ENCODE measurements at regions not wholly inside any gene's neighbourhood (a gene's known extent, or its start where the extent isn't known, plus 50 kb on each side); places are given as distances from the start of the nearest gene placed in this dataset.

DNA sequence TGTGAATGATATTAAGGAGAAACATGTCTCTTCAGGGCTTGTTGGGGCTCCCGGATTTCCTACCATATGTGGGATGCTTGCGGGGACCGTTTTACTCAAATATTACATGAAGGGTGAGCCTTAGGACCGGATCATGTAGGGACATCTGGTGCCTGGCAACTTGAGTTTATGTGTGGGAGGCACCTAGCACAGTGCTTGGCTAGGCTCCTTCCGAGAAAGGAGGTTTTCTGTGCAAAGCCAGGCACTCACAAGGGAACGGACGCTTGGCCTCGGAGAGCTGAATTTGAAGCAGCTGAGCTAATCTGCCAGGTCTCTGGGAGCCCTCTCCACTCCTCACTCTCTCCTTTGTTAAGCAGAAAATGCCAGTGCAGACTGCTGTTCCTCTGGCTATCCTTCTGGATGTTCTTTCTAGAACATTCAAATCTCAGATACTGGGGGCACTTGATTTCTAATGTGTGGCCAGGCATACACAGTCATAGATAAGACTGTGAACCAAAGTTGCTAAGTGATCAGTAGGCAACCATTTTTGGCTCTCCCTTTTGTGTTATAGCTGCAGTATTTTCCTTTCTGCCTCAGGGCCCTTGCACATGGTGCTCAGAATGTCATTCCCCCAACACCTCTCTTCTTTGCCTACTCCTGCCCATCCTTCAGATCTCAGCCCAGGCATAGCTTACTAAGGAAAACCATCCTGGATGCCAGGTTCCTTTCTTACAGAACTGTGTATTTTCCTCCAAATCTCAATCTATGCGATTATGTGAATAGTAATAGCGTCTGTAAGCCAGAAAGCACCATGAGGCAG is 216.6 kb upstream of the CSF3R start:
- no peak overlapping the region for H3K27ac ChIP-seq (ENCODE audit: low read length)
- no peak overlapping the region for H3K9ac ChIP-seq (ENCODE audit: low read depth, low read length)
- H3K9me3 ChIP-seq (ENCODE audit: insufficient read depth, low read depth, low read length): no peaks in the 10 kb centered on the region
- H3K4me1 ChIP-seq (ENCODE audit: insufficient read depth, low read length): no peaks in the 10 kb centered on the region; the same call in 1 of the 2 replicates
- H3K27me3 ChIP-seq (ENCODE audit: insufficient read depth, low read length): peaks cover 15% of the 10 kb centered on the region; the same call in 1 of the 2 replicates
- no peaks in the 10 kb centered on the region for H3K36me3 ChIP-seq (ENCODE audit: insufficient read depth, low read depth, low read length)
- H3K4me3 ChIP-seq (ENCODE audit: low read length): no peak overlapping the region

- Histone ChIP-seq H3K9me3 (ENCODE audit: insufficient read depth, low read depth, low read length) (no peaks in the 10 kb centered on the region), H3K36me3 (ENCODE audit: insufficient read depth, low read depth, low read length) (no peaks in the 10 kb centered on the region), H3K9ac (ENCODE audit: low read depth, low read length) (no peak overlapping the region), H3K4me1 (ENCODE audit: insufficient read depth, low read length) (no peaks in the 10 kb centered on the region), H3K4me3 (ENCODE audit: low read length) (no peak overlapping the region), H3K27ac (ENCODE audit: low read length) (no peak overlapping the region), H3K27me3 (ENCODE audit: insufficient read depth, low read length) (peaks cover 8% of the 10 kb centered on the region; the same call in 1 of the 2 replicates)
Observed at GRCh38 chr1:36697836-36698605, 215.3 kb upstream of the CSF3R start.

GRCh38 chr1:36696261-36696940 is 213.7 kb upstream of the CSF3R start:
- Histone ChIP-seq H3K4me1 (ENCODE audit: insufficient read depth, low read length) (no peaks in the 10 kb centered on the region), H3K9me3 (ENCODE audit: insufficient read depth, low read depth, low read length) (no peaks in the 10 kb centered on the region), H3K27me3 (ENCODE audit: insufficient read depth, low read length) (peaks cover 9% of the 10 kb centered on the region; the same call in 1 of the 2 replicates)

DNA sequence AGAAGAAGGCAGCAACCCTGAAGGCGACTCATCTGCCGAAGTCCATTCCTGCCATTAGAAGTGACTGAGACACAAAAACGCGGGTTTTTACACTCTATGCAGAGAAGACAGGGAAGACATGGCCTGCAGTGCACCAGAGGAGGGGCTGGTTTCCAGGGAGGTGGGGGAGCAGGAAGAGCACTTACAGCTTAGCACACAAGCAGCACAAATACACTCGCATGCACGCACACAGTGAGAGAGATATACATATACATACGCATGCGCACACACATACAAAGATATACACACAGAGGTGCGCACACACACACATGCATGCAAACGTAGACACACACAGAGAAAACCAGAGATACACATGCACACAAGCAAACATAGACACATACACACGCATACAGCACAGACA is 210.9 kb upstream of the CSF3R start:
- Histone ChIP-seq H3K36me3 (ENCODE audit: insufficient read depth, low read depth, low read length) (no peaks in the 10 kb centered on the region), H3K9me3 (ENCODE audit: insufficient read depth, low read depth, low read length) (no peaks in the 10 kb centered on the region), H3K4me3 (ENCODE audit: low read length) (no peak overlapping the region), H3K27ac (ENCODE audit: low read length) (no peak overlapping the region), H3K9ac (ENCODE audit: low read depth, low read length) (no peak overlapping the region), H3K4me1 (ENCODE audit: insufficient read depth, low read length) (no peaks in the 10 kb centered on the region), H3K27me3 (ENCODE audit: insufficient read depth, low read length) (peaks cover 15% of the 10 kb centered on the region; the same call in 1 of the 2 replicates)

More at GRCh38 chr1:36696261-36696940, 213.7 kb upstream of the CSF3R start:
- no peaks in the 10 kb centered on the region for H3K36me3 ChIP-seq (ENCODE audit: insufficient read depth, low read depth, low read length)
- H3K4me3 ChIP-seq (ENCODE audit: low read length): no peak overlapping the region
- H3K27ac ChIP-seq (ENCODE audit: low read length): no peak overlapping the region
- H3K9ac ChIP-seq (ENCODE audit: low read depth, low read length): no peak overlapping the region

DNA sequence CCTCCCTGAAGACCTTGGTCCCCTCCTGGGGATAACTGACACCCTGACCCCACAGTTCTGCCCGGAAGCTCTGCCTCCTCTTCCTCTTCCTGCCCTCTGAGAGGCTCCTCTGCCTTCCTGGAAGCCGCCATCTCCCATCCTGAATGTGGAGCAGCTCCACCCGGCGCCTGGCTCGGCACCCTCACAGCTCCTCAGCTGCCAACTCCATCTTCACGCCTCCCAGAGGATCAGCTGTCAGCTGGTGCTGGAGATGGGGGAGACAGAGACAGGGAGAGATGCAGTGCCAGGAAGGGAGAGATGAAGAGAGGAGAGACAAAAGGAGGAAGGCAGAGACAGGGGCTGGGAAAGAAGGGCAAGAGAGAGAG is 210.4 kb upstream of the CSF3R start:
- Histone ChIP-seq H3K4me1 (ENCODE audit: insufficient read depth, low read length) (no peaks in the 10 kb centered on the region), H3K9ac (ENCODE audit: low read depth, low read length) (no peak overlapping the region), H3K36me3 (ENCODE audit: insufficient read depth, low read depth, low read length) (no peaks in the 10 kb centered on the region), H3K27ac (ENCODE audit: low read length) (no peak overlapping the region), H3K4me3 (ENCODE audit: low read length) (no peak overlapping the region), H3K27me3 (ENCODE audit: insufficient read depth, low read length) (peaks cover 15% of the 10 kb centered on the region; the same call in 1 of the 2 replicates), H3K9me3 (ENCODE audit: insufficient read depth, low read depth, low read length) (no peaks in the 10 kb centered on the region)

GRCh38 chr1:36692465-36693160 is 209.9 kb upstream of the CSF3R start:
- peaks cover 15% of the 10 kb centered on the region; the same call in 1 of the 2 replicates for H3K27me3 ChIP-seq (ENCODE audit: insufficient read depth, low read length)
- H3K27ac ChIP-seq (ENCODE audit: low read length): no peak overlapping the region
- no peaks in the 10 kb centered on the region for H3K36me3 ChIP-seq (ENCODE audit: insufficient read depth, low read depth, low read length)
- H3K9ac ChIP-seq (ENCODE audit: low read depth, low read length): no peak overlapping the region
- H3K4me1 ChIP-seq (ENCODE audit: insufficient read depth, low read length): no peaks in the 10 kb centered on the region
- no peaks in the 10 kb centered on the region for H3K9me3 ChIP-seq (ENCODE audit: insufficient read depth, low read depth, low read length)
- no peak overlapping the region for H3K4me3 ChIP-seq (ENCODE audit: low read length)

- Histone ChIP-seq H3K9ac (ENCODE audit: low read depth, low read length) (no peak overlapping the region), H3K36me3 (ENCODE audit: insufficient read depth, low read depth, low read length) (no peaks in the 10 kb centered on the region), H3K9me3 (ENCODE audit: insufficient read depth, low read depth, low read length) (no peaks in the 10 kb centered on the region), H3K27me3 (ENCODE audit: insufficient read depth, low read length) (peaks cover 15% of the 10 kb centered on the region; the same call in 1 of the 2 replicates), H3K4me3 (ENCODE audit: low read length) (no peak overlapping the region), H3K27ac (ENCODE audit: low read length) (no peak overlapping the region), H3K4me1 (ENCODE audit: insufficient read depth, low read length) (no peaks in the 10 kb centered on the region)
Observed at GRCh38 chr1:36691374-36691773, 208.7 kb upstream of the CSF3R start.

DNA sequence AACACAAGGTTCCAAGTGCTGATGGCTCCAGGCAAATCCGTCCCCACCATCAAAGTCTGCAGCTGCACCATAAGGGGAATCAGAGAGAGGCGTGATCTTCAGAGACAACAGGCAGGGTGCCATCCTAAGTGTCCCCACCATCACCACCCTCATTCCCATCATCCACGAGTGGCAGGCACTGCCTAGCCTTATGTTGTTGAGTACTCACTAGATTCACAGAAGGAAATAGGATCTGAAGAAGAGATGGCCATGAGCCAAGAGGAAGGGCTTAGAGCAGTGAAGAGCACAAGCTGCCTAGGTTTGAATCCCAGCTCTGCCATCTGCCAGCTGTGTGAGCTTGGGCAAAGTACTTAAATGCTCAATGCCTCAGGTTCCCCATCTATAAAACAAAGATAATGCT is 207.3 kb upstream of the CSF3R start:
- Histone ChIP-seq H3K4me1 (ENCODE audit: insufficient read depth, low read length) (no peaks in the 10 kb centered on the region), H3K9ac (ENCODE audit: low read depth, low read length) (no peak overlapping the region), H3K36me3 (ENCODE audit: insufficient read depth, low read depth, low read length) (no peaks in the 10 kb centered on the region), H3K27ac (ENCODE audit: low read length) (no peak overlapping the region), H3K27me3 (ENCODE audit: insufficient read depth, low read length) (peaks cover 15% of the 10 kb centered on the region; the same call in 1 of the 2 replicates), H3K9me3 (ENCODE audit: insufficient read depth, low read depth, low read length) (no peaks in the 10 kb centered on the region), H3K4me3 (ENCODE audit: low read length) (no peak overlapping the region)

GRCh38 chr1:36687312-36687711 is 204.6 kb upstream of the CSF3R start:
- H3K9me3 ChIP-seq (ENCODE audit: insufficient read depth, low read depth, low read length): no peaks in the 10 kb centered on the region
- no peak overlapping the region for H3K4me3 ChIP-seq (ENCODE audit: low read length)
- H3K4me1 ChIP-seq (ENCODE audit: insufficient read depth, low read length): no peaks in the 10 kb centered on the region
- H3K27ac ChIP-seq (ENCODE audit: low read length): no peak overlapping the region
- no peaks in the 10 kb centered on the region for H3K36me3 ChIP-seq (ENCODE audit: insufficient read depth, low read depth, low read length)
- no peak overlapping the region for H3K9ac ChIP-seq (ENCODE audit: low read depth, low read length)
- peaks cover 9% of the 10 kb centered on the region; the same call in 1 of the 2 replicates for H3K27me3 ChIP-seq (ENCODE audit: insufficient read depth, low read length)

DNA sequence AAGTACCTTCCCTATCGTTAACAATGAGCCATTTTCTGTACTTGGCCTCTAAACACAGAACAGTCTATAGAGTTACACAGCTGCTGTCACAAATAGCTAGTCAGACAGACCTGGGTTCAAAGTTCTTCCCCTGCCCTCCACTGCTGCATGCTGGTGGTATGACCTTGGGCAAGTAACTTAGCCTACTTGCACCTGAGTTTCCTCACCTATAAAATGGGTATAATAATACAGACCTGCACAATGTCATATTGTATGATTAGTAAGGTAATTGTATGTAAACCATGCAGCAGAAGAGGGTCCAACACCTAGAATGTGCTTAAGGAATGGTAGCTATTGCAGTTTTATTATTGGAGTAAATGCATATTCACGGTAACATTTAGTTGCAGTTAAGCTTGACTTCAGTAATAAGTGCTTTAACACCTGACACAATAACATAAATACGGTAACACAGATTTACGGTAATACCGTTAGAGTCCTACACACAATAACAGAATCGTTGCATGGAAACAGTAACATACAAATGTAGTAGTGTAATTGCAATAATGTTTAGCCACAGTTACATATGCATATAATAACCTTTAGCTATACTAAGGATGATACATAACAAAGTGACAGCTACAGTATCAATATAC is 193.3 kb upstream of the CSF3R start:
- Histone ChIP-seq H3K27ac (ENCODE audit: low read length) (no peak overlapping the region), H3K9ac (ENCODE audit: low read depth, low read length) (no peak overlapping the region), H3K4me3 (ENCODE audit: low read length) (no peak overlapping the region), H3K27me3 (ENCODE audit: insufficient read depth, low read length) (no peaks in the 10 kb centered on the region), H3K9me3 (ENCODE audit: insufficient read depth, low read depth, low read length) (no peaks in the 10 kb centered on the region), H3K4me1 (ENCODE audit: insufficient read depth, low read length) (peaks cover 3% of the 10 kb centered on the region; the same call in 1 of the 2 replicates), H3K36me3 (ENCODE audit: insufficient read depth, low read depth, low read length) (no peaks in the 10 kb centered on the region)

DNA sequence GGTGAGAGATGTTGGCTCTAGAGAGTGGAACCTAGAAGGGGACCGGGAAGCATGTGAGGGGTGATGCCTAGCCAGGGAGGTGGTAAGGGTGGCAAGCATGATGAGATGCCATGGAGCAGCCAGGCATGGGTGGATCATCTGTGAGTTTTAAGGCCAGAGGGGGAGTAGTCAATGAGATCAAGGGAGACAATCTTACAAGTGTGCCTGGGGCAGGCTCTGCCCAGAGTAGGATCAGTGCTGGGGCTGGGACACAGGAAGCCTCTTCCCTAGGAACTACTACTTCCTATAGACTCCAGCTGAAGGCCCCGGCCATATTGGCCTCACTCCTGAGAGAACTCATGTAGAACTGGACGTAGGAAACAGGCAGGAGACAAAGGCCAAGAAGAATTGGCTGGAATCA is 192.4 kb upstream of the CSF3R start:
- Histone ChIP-seq H3K4me1 (ENCODE audit: insufficient read depth, low read length) (peaks cover 3% of the 10 kb centered on the region; the same call in 1 of the 2 replicates), H3K27me3 (ENCODE audit: insufficient read depth, low read length) (no peaks in the 10 kb centered on the region), H3K9me3 (ENCODE audit: insufficient read depth, low read depth, low read length) (no peaks in the 10 kb centered on the region), H3K36me3 (ENCODE audit: insufficient read depth, low read depth, low read length) (no peaks in the 10 kb centered on the region), H3K4me3 (ENCODE audit: low read length) (no peak overlapping the region), H3K27ac (ENCODE audit: low read length) (no peak overlapping the region), H3K9ac (ENCODE audit: low read depth, low read length) (no peak overlapping the region)
